SH-SY5Y (cell line): ENCODE measurements at regions not wholly inside any gene's neighbourhood (a gene's known extent, or its start where the extent isn't known, plus 50 kb on each side); places are given as distances from the start of the nearest gene placed in this dataset.

ENCODE experiments used
- GATA2 ChIP-seq: IDR thresholded peaks from 2 replicates; pipeline ENCODE4 v1.6.1; 2011; ENCODE audit warnings: mild to moderate bottlenecking, low read depth, low read length
- GATA3 ChIP-seq: IDR thresholded peaks from 2 replicates; pipeline ENCODE4 v1.6.1; 2011; ENCODE audit warnings: low read depth, mild to moderate bottlenecking, low read length, moderate library complexity

DNA sequence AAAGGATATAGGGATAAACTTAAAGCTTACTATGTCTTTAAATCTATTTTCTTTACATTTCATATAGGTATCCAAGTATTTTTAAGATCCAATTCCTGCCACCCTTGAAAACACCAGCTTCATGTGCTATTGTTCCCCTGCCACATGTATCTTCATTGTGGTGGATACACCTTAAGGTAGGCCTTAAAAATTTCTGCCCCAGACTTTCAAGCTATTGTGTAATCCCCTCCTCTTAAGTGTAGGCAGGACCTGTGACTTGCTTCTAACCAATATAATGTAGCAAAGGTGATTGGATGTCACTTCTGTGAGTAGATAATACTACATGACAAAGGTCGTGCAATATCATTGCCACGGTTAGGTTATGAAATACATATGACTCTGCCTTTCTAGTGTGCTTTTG is 119.5 kb downstream of the RAD51AP2 start:
- TF ChIP-seq GATA2, result no peak
- no peak for TF ChIP-seq GATA3
